Right renal pelvis (tissue), 4 donors: ENCODE measurements at regions not wholly inside any gene's neighbourhood (a gene's known extent, or its start where the extent isn't known, plus 50 kb on each side); places are given as distances from the start of the nearest gene placed in this dataset.
"Not testable (repeated sequence)": the region's sequence is repeated elsewhere in the genome, so short reads cannot be mapped to it uniquely, and the experiment has no call there.

Source experiments
- DNase-seq, 4 donors: peaks; one replicate each; pipeline ENCODE4 v3.0.0-alpha.2; 2013; ENCODE audit warnings: low read depth in 4 of 4, low spot score in 3 of 4, missing footprints in 1 of 4

- not testable (repeated sequence) for DNase-seq
Observed at GRCh38 chr4:82301390-82301789, 72.4 kb downstream of the HNRNPD start.

GRCh38 chr4:82293304-82293703 is 80.5 kb downstream of the HNRNPD start:
- DNase-seq = no peak

- DNase-seq = no peak
Observed at GRCh38 chr4:82287720-82288119, 86.1 kb downstream of the HNRNPD start.

- peak; percentile 90 to 95 (median 94) for DNase-seq
Observed at GRCh38 chr4:82284858-82285805, 88.7 kb downstream of the HNRNPD start.

- peak in 1 of 4 donors; percentile 3 for DNase-seq
Observed at GRCh38 chr4:82284475-82284857, 89.3 kb downstream of the HNRNPD start.

GRCh38 chr4:82282875-82283274 is 90.9 kb downstream of the HNRNPD start:
- DNase-seq = no peak

GRCh38 chr4:82279550-82279949 is 94.2 kb downstream of the HNRNPD start:
- DNase-seq = not testable (repeated sequence)

GRCh38 chr4:82276332-82276640 is 97.5 kb downstream of the HNRNPD start:
- no peak for DNase-seq

- no peak for DNase-seq
Observed at GRCh38 chr4:82275431-82276331, 98.1 kb downstream of the HNRNPD start.

- not testable (repeated sequence) for DNase-seq
Observed at GRCh38 chr4:82274700-82275099, 99.1 kb downstream of the HNRNPD start.

- not testable (repeated sequence) for DNase-seq
Observed at GRCh38 chr4:82272523-82272922, 101.3 kb downstream of the HNRNPD start.

- DNase-seq = not testable (repeated sequence)
Observed at GRCh38 chr4:82271915-82272480, 101.8 kb downstream of the HNRNPD start.

GRCh38 chr4:82268826-82269193 is 105.0 kb downstream of the HNRNPD start:
- DNase-seq = no peak

GRCh38 chr4:82268050-82268825 is 105.6 kb downstream of the HNRNPD start:
- DNase-seq = peak in 3 of 4 donors; percentile 27 to 48 (median 46)

- no peak for DNase-seq
Observed at GRCh38 chr4:82267506-82267905, 106.3 kb downstream of the HNRNPD start.

GRCh38 chr4:82266345-82266744 is 107.4 kb downstream of the HNRNPD start:
- no peak for DNase-seq

- DNase-seq = no peak
Observed at GRCh38 chr4:82261084-82261483, 112.7 kb downstream of the HNRNPD start.

- DNase-seq = no peak
Observed at GRCh38 chr4:82260632-82261031, 113.2 kb downstream of the HNRNPD start.

- DNase-seq = no peak
Observed at GRCh38 chr4:82256718-82257117, 117.1 kb downstream of the HNRNPD start.

- DNase-seq = no peak
Observed at GRCh38 chr4:82255657-82256056, 118.1 kb downstream of the HNRNPD start.
